ENCODE measurements at regions not wholly inside any gene's neighbourhood (a gene's known extent, or its start where the extent isn't known, plus 50 kb on each side); places are given as distances from the start of the nearest gene placed in this dataset.
"Not testable (repeated sequence)": the region's sequence is repeated elsewhere in the genome, so short reads cannot be mapped to it uniquely, and the experiment has no call there.

DNA sequence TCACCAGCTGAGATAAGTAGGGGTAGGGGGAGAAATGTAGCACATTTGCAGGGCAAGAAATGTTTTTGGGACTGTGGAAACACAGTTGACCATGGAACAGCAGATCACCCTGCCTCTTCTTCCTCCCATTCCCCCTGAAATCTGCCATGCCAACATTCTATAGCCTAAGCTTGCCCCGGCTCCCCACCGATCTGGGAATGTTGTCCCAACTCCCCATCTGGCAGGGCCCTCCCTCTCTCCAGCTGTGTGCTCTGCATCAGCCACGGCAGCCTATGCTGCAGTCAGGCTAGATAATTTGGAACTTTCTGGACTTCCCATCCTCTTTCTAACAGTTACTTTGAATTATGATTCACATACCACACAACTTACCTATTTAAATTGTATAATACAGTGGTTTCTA is 425.1 kb upstream of the RAB6C start:
- no peak for DNase-seq

- no peak for DNase-seq
These were observed 420.4 kb upstream of the RAB6C start for GRCh38 chr2:129559101-129559500.

DNA sequence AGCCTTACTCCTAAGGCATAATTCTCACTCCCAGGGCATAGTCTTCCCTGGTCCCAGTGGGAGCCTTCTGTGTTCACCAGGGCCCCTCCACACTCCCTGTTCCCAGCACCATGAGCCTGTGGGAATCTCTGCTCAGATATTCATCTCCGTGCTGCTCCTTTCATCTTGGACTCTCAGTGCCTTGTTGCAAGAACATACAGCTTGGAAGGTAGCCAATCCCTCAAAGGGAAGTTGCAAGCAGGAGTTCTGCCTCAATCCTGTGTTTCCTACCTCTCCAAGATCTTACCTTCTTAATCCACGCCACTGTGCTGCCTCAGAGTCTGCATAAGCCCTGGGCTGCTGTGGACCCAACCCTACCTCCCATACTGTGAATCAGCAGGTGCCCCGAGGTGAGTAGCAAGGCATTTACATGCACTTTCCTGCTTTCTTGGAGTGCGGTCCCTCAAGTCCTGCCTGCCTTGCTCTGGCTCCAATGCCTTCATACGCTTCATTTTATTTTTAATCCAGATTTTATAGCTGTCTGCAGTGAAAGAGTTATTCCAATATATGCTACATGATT is 413.8 kb upstream of the RAB6C start:
- no peak for DNase-seq

- not testable (repeated sequence) for DNase-seq
These were observed 408.7 kb upstream of the RAB6C start for GRCh38 chr2:129570812-129571211.

DNA sequence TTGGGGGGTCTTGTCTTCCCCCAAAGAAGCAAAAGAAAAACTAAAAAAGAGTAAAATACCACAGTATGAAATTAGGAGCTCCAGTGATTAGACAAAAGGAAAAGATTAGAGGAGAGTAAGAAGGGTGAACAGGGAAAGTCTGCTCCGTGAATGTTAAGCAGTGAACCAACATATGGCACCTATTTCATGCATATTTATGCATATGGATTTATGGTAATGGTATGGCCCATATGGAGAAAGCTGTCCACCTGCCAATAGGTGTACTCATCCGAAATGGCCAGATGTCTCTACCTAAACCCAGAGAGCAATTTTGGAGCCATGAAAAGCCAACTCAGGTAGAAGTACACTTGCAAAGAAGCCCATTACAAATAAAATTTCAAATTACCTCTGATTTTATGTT is 404.0 kb upstream of the RAB6C start:
- no peak for DNase-seq

DNA sequence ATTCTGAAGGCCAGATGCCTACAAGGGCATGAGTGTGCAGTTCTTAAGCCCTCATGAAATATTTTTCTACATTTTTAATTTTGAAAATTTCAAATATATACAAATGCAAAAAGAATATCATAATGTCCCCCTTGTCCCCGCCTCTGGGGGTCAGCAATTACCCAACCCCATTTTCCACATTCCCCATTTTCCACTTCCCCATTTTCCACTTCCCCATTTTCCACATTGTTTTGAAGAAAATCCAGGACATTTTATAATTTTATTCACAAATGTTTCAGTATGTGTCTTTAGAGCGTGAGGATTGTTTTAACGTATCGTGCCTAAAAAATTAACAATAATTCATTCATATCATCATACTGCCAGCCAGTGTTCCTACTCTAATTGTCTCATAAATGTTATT is 403.6 kb upstream of the RAB6C start:
- DNase-seq, result no peak

DNA sequence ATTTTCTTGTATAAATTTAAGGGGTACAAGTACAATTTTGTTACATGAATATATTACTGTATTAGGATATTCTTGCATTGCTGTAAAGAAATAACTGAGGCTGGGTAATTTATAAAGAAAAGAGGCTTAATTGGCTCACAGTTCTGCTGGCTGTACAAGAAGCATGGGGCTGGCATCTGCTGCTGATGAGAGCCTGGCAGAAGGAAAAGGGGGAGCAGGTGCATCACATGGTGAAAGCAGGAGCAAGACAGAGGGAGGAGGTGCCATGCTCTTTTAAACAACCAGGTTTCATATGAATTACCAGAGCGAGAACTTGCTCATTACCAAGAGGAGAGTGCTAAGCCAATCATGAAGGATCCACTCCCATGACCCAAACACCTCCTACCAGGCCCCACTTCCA is 399.5 kb upstream of the RAB6C start:
- no peak for DNase-seq

DNA sequence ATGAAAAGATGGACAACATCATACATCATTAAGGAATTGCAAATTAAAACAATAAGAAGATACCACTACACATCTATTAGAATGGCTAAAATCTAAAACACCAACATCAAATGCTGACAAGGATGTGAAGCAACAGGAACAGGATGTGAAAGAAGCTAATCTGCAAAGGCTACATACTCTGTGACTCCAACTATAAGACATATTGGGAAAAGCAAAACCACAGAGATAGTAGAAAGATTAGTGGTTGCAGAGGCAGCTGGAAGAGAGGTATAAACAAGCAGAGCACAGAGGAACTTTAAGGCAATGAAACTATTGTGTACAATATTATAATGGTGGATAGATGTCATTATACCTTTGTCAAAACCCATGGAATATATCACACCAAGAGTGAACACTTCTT is 393.7 kb upstream of the RAB6C start:
- no peak for DNase-seq

DNA sequence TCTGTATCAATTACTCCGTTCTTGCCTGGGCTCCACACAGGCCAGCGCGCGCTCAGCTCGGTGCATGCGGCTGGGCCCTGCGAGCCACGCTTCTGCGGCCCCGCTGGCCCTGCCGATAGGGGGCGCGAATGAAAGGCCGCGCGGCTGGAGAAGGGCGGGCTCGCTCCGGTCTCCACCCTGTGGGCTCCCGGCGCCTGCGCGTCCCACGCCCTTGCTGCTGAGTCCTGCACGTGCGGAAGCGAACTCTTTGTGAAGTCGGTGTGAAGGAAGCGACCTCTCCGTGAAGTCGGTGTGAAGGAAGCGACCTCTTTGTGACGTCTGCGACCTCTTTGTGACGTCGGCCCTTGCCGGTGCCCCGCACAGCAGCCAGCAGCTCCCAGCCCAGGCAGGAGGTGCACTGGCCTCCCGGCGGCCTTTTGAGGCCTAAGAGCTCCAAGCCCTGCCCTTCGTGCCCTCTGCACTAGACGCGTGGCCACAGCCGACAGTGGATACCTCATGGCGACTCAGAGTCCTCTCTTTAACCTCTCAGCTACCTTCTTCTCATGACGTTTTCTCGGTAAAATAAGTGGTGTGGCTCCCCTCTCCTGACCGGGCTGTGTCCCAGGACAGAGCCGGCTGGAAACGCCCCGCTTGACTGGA is 391.9 kb upstream of the RAB6C start:
- no peak for DNase-seq

- no peak for DNase-seq
These were observed 374.9 kb upstream of the RAB6C start for GRCh38 chr2:129604560-129604959.

- no peak for DNase-seq
These were observed 373.8 kb upstream of the RAB6C start for GRCh38 chr2:129605646-129606045.

GRCh38 chr2:129606496-129607270 is 372.8 kb upstream of the RAB6C start:
- DNase-seq, result no peak

GRCh38 chr2:129609224-129609623 is 370.2 kb upstream of the RAB6C start:
- no peak for DNase-seq

DNA sequence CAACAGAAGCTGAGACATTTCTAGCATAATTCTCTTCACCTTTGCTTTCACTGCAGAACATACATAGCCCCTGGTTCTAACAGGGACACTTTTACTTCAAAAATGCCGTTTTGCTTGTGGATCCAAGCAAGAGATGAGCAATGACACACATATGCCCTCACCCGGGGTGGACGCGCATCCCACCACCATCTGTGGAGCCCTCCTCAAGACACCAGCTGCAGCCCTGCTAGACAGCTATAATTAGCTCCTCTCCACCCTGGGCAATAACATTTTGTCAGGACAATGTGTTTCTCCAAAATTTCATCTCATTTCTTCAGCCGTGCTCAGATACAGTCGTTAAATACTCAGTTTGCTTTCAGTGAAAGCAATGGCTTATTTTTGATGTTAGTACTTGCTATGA is 368.7 kb upstream of the RAB6C start:
- no peak for DNase-seq

GRCh38 chr2:129611471-129611870 is 368.0 kb upstream of the RAB6C start:
- no peak for DNase-seq

GRCh38 chr2:129619471-129619870 is 360.0 kb upstream of the RAB6C start:
- DNase-seq, result no peak

- DNase-seq, result no peak
These were observed 359.1 kb upstream of the RAB6C start for GRCh38 chr2:129620411-129620810.

GRCh38 chr2:129623783-129624182 is 355.7 kb upstream of the RAB6C start:
- no peak for DNase-seq

- no peak for DNase-seq
These were observed 352.0 kb upstream of the RAB6C start for GRCh38 chr2:129627437-129627836.

DNA sequence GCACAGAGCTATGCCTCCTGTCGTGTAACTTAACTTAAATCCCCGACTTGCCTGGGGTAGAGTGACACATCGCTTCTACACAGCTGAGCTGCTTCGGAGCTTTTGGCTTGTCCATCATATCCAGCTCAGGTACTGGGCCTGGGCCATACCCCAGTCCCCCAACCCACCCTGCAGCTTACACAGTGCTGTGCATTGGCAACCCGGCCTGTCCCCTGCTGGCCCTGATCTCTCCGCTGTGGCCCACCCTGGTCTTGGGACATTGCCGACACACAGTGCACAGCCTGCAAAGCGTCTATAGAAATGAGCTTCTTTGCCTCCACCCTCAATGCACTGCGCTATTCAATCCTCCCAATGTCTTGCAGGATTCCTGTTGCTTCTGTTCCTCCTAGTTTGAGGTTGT is 342.8 kb upstream of the RAB6C start:
- no peak for DNase-seq

DNA sequence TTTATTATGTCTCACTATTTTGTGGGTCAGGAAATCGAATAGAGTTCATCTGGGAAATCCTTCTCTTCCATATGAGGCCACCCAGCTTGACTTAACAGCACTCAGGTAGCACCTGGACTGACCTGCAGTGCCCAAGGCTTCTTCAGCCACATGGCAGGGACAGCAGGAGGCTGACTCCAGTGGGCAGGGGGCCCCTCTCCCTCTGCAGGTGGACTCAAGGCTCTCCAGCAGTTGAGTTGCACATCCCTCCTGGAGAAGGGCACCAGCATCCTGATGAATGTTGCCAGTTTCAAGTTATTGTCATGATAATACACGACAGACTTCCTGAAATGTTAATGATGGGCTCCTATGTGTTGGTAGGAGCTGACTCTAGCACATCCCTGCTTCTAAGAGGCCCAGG is 338.1 kb upstream of the RAB6C start:
- no peak for DNase-seq

DNA sequence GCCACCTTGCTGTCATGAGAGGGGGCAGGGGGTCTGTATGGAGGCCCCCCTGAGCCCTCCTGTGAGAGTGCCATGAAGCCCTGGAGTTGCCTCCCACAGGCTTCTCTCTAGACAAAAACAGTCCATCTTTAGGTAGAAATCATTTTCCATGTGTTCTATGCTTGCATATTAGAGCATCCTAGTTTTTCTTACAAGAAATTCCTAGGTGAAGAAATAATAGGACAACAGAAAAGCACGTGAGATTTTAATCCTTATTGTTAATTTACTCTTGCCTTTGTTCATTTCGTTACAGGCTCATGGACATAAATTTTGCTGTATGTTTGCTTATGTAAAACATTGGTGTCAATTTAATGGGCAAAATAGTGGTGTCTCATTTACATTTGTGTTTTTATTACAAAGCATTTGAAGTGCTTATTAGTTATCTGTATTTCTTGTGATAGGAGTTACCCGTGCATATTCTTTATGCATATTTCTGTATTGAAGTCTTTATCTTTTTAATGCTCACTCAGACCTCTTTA is 336.9 kb upstream of the RAB6C start:
- no peak for DNase-seq

- DNase-seq, result no peak
These were observed 334.1 kb upstream of the RAB6C start for GRCh38 chr2:129645335-129645734.

GRCh38 chr2:129646107-129646506 is 333.4 kb upstream of the RAB6C start:
- DNase-seq, result no peak

Measured in stimulated activated CD4-positive, alpha-beta T cell treated with anti-CD3 and anti-CD28 coated beads, Interleukin-4, amount 100 ng/mL, for 4 hours (primary cell).